ENCODE measurements at regions not wholly inside any gene's neighbourhood (a gene's known extent, or its start where the extent isn't known, plus 50 kb on each side); places are given as distances from the start of the nearest gene placed in this dataset.
"Not testable (repeated sequence)": the region's sequence is repeated elsewhere in the genome, so short reads cannot be mapped to it uniquely, and the experiment has no call there.

GRCh38 chr21:25487046-25487594 is 120.2 kb downstream of the MRPL39 start:
- no peak for DNase-seq

- no peak for DNase-seq
These were observed 121.4 kb downstream of the MRPL39 start for GRCh38 chr21:25485914-25486313.

GRCh38 chr21:25467896-25468295 is 139.4 kb downstream of the MRPL39 start:
- DNase-seq, result no peak

- DNase-seq, result not testable (repeated sequence)
These were observed 140.2 kb downstream of the MRPL39 start for GRCh38 chr21:25467071-25467470.

DNA sequence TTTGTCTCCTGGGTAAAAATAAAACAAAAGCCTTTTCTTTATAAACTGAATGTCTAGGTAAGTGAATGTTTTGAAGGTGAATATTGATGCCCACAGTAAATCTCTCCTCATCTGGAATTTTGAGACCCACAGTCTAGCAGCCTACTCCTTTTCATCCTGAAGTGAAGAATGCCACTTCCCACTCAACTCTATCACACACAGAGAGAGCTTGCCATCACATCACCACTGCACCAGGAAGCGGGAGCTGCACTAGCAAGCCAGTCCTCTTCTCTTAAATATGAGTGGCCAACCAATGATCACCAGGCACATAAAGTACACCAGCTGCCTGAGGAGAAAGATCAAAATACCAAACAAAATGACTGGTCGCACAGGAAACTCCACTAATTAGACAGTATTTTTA is 140.8 kb downstream of the MRPL39 start:
- DNase-seq, result no peak

GRCh38 chr21:25465263-25465662 is 142.0 kb downstream of the MRPL39 start:
- DNase-seq, result no peak

- no peak for DNase-seq
These were observed 143.0 kb downstream of the MRPL39 start for GRCh38 chr21:25464275-25464674.

DNA sequence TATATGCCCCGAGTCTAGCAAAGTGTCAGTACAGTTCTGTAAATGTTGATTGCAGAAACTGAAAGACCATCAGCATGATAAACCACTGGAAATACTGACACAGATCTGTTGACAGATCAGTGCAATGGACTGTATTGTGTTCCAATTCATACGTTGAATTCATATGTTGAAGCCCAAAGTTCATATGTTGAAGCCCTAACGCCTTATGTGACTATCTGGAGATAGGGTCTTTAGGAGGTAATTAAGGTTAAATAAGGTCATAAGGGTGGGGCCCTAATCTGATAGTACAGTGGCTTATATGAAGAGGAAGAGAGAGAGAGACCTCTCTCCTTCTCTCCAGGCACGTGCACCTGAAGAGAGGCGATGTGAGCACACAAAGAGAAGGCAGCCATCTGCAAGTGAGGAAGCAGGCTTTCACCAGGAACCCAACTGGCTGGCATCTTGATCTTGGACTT is 144.7 kb downstream of the MRPL39 start:
- DNase-seq, result no peak

DNA sequence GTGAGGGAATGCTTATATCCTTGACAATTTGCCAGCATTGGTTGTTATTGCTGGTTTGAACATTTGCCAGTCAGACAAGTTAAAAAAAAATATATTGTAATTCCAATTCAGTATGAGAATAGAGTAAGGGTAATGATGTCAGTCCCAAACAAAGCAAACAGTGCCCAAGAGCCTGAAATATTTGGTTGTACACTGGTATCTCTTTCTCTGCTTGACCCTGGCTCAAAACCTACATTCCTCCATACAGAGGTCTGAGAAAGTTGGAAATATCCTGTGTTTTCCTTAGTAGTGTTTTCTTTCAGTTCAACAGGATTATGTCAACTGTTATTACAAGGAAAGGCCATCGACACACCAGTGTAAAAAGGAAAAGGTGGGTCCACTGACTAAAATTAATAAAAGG is 145.6 kb downstream of the MRPL39 start:
- DNase-seq, result no peak

GRCh38 chr21:25459993-25460392 is 147.3 kb downstream of the MRPL39 start:
- no peak for DNase-seq

GRCh38 chr21:25459365-25459764 is 147.9 kb downstream of the MRPL39 start:
- DNase-seq, result no peak

DNA sequence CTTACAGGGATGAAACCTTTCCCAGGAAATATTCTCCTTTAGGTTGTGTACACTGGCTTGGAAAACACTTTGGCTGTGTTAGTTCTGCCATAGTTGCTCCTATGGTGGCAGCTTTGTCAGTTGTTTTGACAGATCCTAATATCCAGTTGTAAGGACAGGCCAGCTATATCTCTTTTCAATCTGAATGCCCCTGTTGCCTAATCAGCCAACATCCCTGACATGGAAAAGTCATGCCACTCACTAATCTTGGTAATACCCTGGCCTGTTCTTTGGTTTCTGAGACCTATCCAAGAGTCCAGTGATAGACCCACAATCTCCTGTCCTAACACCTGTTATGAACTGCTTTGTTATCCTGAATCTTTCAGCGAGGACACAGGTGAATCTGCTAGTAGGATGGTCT is 148.8 kb downstream of the MRPL39 start:
- no peak for DNase-seq

- no peak for DNase-seq
These were observed 149.3 kb downstream of the MRPL39 start for GRCh38 chr21:25457946-25458345.

DNA sequence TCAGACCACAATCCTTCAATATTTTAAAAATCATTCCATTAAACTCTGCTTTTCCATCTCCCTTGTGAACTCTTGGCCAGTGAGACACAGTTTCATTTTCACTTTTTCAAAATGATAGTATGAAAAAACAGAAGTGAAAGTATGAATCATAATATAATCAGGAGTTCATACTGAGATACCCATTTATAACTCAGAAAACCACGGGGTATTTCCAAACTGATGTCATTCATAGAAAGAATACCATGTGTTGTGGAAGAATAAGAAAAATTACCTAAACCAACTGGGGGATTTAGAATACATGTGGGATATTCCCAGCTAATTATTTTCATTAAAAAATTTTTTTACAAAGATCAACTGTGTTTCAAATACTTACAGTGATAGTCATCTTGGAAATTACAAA is 149.9 kb downstream of the MRPL39 start:
- DNase-seq, result no peak

- no peak for DNase-seq
These were observed 150.6 kb downstream of the MRPL39 start for GRCh38 chr21:25456672-25457071.

- DNase-seq, result no peak
These were observed 153.8 kb downstream of the MRPL39 start for GRCh38 chr21:25453524-25453923.

GRCh38 chr21:25449950-25450349 is 157.3 kb downstream of the MRPL39 start:
- DNase-seq, result no peak

DNA sequence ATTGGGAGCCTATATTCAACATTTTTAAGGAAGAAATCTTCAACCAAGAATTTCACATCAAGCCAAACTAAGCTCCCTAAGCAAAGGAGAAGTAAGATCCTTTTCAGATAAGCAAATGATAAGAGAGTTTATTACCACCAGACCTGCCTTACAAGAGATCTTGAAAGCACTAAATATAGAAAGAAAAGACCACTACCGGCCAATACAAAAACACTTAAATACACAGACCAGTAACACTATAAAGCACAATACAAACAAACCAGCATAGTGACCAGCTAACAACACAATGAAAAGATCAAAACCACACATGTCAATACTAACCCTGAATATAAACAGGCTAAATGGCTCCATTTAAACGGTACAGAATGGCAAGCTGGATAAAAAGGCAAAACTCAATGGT is 165.4 kb downstream of the MRPL39 start:
- DNase-seq, result no peak

- not testable (repeated sequence) for DNase-seq
These were observed 169.8 kb downstream of the MRPL39 start for GRCh38 chr21:25437465-25437864.

DNA sequence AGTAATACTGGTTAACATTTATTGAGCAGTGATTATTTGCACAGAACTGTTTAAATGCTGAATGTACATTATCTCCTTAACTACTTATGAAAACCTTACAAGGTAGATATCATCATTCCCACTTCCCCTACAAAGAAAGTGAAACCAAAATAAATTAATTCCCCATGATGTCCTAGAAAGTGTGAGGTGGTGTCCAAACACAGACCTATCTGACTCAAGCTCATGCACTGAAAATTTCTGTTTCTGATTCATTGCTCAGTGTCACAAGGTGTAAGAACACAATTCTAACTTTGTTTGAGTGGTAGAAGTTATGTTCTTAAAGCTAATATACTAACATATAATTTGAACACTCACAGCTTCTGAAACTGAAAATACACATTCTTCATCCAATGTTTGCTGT is 178.7 kb downstream of the MRPL39 start:
- no peak for DNase-seq

DNA sequence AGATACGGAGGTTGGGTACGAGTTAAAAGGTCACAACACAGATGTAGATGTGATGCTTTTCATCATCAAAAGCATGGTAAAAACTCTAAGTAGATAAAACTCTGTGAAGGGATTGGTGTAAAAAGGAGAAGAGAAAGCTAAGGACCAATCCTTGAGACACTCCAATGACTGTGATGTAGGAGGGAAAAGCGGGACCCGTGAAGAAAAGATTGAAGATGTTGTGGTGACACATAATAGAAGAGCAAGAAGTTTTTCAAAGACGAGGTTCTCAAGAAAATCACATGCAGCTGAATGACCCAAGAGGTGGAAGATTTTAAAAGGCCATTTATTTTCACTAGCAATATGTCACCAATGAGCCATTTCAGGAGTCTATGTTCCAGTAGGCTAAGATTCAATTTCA is 179.5 kb downstream of the MRPL39 start:
- no peak for DNase-seq

- no peak for DNase-seq
These were observed 180.7 kb downstream of the MRPL39 start for GRCh38 chr21:25426580-25426979.

- DNase-seq, result no peak
These were observed 182.1 kb downstream of the MRPL39 start for GRCh38 chr21:25425156-25425555.

GRCh38 chr21:25424634-25425033 is 182.6 kb downstream of the MRPL39 start:
- no peak for DNase-seq

- no peak for DNase-seq
These were observed 183.2 kb downstream of the MRPL39 start for GRCh38 chr21:25424048-25424447.
